ENCODE measurements at regions not wholly inside any gene's neighbourhood (a gene's known extent, or its start where the extent isn't known, plus 50 kb on each side); places are given as distances from the start of the nearest gene placed in this dataset.
"Not testable (repeated sequence)": the region's sequence is repeated elsewhere in the genome, so short reads cannot be mapped to it uniquely, and the experiment has no call there.

DNA sequence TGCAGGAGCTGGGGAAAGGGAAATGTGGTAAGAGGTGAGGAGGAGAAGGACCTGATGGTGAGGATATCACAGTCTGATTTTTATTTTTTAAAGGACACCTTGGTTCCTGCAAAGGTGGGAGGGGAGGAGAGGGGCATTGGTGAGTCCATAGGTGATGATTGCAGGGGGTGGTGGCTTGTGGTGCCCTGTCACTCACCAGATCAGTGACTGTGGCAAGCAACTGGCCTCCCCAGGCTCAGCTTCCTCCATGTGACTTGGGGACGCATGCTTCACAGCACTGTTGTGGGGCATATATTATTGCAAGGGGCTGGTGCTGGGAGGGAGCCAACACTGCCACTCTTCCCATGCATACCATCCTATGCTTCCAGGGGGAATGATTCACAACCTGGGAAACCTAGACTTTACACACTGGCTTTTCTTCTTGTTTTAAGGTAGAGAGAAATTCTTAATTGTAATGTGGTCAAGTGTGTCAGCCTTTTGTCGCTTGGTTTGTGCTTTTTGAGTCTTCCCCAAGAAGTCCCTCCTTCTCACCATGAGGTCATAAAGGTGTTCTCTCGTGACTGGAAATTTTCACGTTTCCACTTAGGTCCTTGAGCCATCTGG lies 106.8 kb upstream of the PLGLB2 start:
- peak; percentile 32; the same call in 1 of the 2 replicates for TF ChIP-seq ZNF623 (tag by site-specific recombination; IDR thresholded peaks at IDR 0.05)
- H3K36me3 ChIP-seq (ENCODE audit: control insufficient read depth in 2 of 2, insufficient read depth in 1 of 2, low read length in 2 of 2); POLR2A ChIA-PET; H3K4me3 ChIP-seq (ENCODE audit: low read depth, low read length); H3K9me3 ChIP-seq (ENCODE audit: control insufficient read depth, insufficient read depth, low read depth, low read length); H3K27ac ChIP-seq (ENCODE audit: extremely low read depth, low read depth, low read length); CTCF ChIA-PET; H3K4me1 ChIP-seq (ENCODE audit: control insufficient read depth, insufficient read depth, low read length): not testable (repeated sequence)

GRCh38 chr2:87643165-87643564 lies 104.7 kb upstream of the PLGLB2 start:
- POLR2A ChIA-PET; H3K4me3 ChIP-seq (ENCODE audit: low read depth, low read length); H3K36me3 ChIP-seq (ENCODE audit: control insufficient read depth in 2 of 2, insufficient read depth in 1 of 2, low read length in 2 of 2); CTCF ChIA-PET; H3K27ac ChIP-seq (ENCODE audit: extremely low read depth, low read depth, low read length); H3K9me3 ChIP-seq (ENCODE audit: control insufficient read depth, insufficient read depth, low read depth, low read length); H3K4me1 ChIP-seq (ENCODE audit: control insufficient read depth, insufficient read depth, low read length): not testable (repeated sequence)

DNA sequence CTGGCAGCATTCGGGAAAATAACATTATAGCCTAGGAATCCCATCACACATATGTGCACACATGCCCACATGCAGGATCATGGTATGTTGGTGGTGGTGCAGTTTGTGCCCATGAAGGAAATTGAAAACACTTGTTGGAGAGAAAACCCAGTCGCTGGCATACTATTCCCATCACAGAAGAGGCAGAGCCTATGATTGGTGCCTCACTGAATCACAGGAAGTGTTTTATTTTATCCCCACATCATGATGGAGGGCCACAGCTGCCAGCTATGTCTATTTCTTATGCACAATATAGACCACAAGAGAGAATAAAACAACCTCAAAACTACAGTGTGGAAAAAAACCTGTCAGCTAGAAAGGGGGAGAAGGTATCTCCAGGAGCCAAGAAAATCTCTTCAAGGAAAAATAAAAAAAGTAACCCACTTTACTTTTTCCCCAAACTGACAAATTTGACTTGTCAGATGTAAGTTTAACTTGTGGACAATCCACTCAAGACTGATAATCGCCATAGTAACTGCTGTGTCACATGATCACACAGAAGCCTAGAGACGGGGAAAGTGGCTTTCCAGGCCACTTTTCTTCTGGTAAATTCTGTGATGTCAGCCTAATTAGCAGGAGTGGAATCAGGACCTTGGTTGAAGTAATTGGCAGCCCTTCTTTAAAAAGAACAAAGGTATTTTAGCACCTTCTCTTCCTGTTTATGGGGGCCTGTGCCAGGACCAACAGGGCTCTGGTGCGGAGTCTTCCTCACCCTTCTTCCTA lies 100.0 kb upstream of the PLGLB2 start:
- H3K27ac ChIP-seq (ENCODE audit: extremely low read depth, low read depth, low read length); H3K4me1 ChIP-seq (ENCODE audit: control insufficient read depth, insufficient read depth, low read length); H3K4me3 ChIP-seq (ENCODE audit: low read depth, low read length); CTCF ChIA-PET; POLR2A ChIA-PET; H3K9me3 ChIP-seq (ENCODE audit: control insufficient read depth, insufficient read depth, low read depth, low read length); H3K36me3 ChIP-seq (ENCODE audit: control insufficient read depth in 2 of 2, insufficient read depth in 1 of 2, low read length in 2 of 2): not testable (repeated sequence)

DNA sequence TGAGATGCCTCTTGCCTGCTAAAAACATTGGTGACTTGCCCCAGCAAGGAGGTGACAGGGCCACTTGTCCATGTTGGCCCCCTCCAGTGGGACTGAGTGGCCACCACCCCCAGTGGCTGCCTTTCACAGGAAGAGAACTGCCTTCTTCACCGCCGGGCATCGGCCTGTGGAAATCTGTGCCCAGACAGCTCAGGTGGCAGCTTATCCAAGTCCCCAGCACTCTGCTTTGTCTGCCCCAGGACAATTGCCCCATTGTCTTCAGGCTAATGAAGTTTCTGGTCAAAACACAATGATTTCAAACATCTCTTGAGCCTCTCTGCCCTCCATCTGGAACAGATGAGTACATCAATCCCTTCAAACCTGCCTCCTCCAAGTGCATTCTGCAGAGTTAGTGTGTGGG lies 99.1 kb upstream of the PLGLB2 start:
- H3K36me3 ChIP-seq (ENCODE audit: control insufficient read depth in 2 of 2, insufficient read depth in 1 of 2, low read length in 2 of 2); H3K9me3 ChIP-seq (ENCODE audit: control insufficient read depth, insufficient read depth, low read depth, low read length); H3K27ac ChIP-seq (ENCODE audit: extremely low read depth, low read depth, low read length); H3K4me1 ChIP-seq (ENCODE audit: control insufficient read depth, insufficient read depth, low read length); CTCF ChIA-PET; H3K4me3 ChIP-seq (ENCODE audit: low read depth, low read length); POLR2A ChIA-PET: not testable (repeated sequence)

- CTCF ChIA-PET; H3K4me3 ChIP-seq (ENCODE audit: low read depth, low read length); H3K36me3 ChIP-seq (ENCODE audit: control insufficient read depth in 2 of 2, insufficient read depth in 1 of 2, low read length in 2 of 2); H3K27ac ChIP-seq (ENCODE audit: extremely low read depth, low read depth, low read length); POLR2A ChIA-PET; H3K4me1 ChIP-seq (ENCODE audit: control insufficient read depth, insufficient read depth, low read length); H3K9me3 ChIP-seq (ENCODE audit: control insufficient read depth, insufficient read depth, low read depth, low read length): not testable (repeated sequence)
Observed at GRCh38 chr2:87649871-87650270, 98.0 kb upstream of the PLGLB2 start.

- CTCF ChIA-PET; H3K36me3 ChIP-seq (ENCODE audit: control insufficient read depth in 2 of 2, insufficient read depth in 1 of 2, low read length in 2 of 2); H3K27ac ChIP-seq (ENCODE audit: extremely low read depth, low read depth, low read length); H3K4me3 ChIP-seq (ENCODE audit: low read depth, low read length); H3K4me1 ChIP-seq (ENCODE audit: control insufficient read depth, insufficient read depth, low read length); POLR2A ChIA-PET; H3K9me3 ChIP-seq (ENCODE audit: control insufficient read depth, insufficient read depth, low read depth, low read length): not testable (repeated sequence)
Observed at GRCh38 chr2:87650837-87651236, 97.0 kb upstream of the PLGLB2 start.

DNA sequence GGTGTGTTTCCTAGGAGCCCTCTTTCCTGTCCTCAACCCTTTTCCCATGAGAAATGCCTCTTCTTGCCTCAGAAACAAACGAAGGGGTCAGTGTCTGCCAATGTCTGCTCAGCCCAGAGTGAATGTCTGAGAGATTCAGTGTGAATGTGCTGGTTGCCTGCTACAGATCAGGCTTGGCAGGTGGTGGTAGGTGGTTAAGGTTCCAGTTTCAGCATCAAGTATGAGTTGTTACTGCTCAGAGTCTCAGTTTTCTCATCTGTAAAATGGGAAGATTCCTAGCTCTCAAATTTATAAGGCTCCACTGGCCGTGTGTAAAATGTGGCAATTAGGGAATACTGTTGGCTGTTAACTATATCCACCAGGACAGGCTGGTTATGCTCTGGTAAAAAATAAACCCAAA lies 96.3 kb upstream of the PLGLB2 start:
- H3K4me3 ChIP-seq (ENCODE audit: low read depth, low read length); H3K4me1 ChIP-seq (ENCODE audit: control insufficient read depth, insufficient read depth, low read length); POLR2A ChIA-PET; H3K9me3 ChIP-seq (ENCODE audit: control insufficient read depth, insufficient read depth, low read depth, low read length); CTCF ChIA-PET; H3K36me3 ChIP-seq (ENCODE audit: control insufficient read depth in 2 of 2, insufficient read depth in 1 of 2, low read length in 2 of 2); H3K27ac ChIP-seq (ENCODE audit: extremely low read depth, low read depth, low read length): not testable (repeated sequence)

DNA sequence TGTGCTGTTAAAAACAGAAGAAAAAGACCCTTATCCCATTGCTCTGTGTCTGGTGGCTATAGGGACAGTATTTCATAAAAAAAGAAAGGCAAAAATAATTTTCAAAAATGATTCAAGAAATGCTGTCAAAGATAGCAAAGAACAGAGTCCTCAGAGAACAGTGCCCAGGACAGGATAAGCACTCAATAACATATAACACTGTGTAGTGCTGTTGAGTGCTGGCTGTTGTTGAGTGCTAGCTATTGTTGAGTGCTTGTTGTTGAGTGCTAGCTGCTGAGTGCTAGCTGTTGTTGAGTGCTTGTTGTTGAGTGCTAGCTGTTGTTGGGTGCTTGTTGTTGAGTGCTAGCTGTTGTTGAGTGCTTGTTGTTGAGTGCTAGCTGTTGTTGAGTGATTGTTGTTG lies 94.5 kb upstream of the PLGLB2 start:
- H3K36me3 ChIP-seq (ENCODE audit: control insufficient read depth in 2 of 2, insufficient read depth in 1 of 2, low read length in 2 of 2); CTCF ChIA-PET; H3K9me3 ChIP-seq (ENCODE audit: control insufficient read depth, insufficient read depth, low read depth, low read length); H3K4me1 ChIP-seq (ENCODE audit: control insufficient read depth, insufficient read depth, low read length); POLR2A ChIA-PET; H3K4me3 ChIP-seq (ENCODE audit: low read depth, low read length); H3K27ac ChIP-seq (ENCODE audit: extremely low read depth, low read depth, low read length): not testable (repeated sequence)

- H3K36me3 ChIP-seq (ENCODE audit: control insufficient read depth in 2 of 2, insufficient read depth in 1 of 2, low read length in 2 of 2); CTCF ChIA-PET; H3K4me3 ChIP-seq (ENCODE audit: low read depth, low read length); H3K9me3 ChIP-seq (ENCODE audit: control insufficient read depth, insufficient read depth, low read depth, low read length); H3K4me1 ChIP-seq (ENCODE audit: control insufficient read depth, insufficient read depth, low read length); POLR2A ChIA-PET: not testable (repeated sequence)
- 0 out of 2 replicates have a peak overlapping the region, but pooled peaks have one; percentile 16 for H3K27ac ChIP-seq (ENCODE audit: extremely low read depth, low read depth, low read length)
Observed at GRCh38 chr2:87654136-87654814, 93.6 kb upstream of the PLGLB2 start.

- H3K9me3 ChIP-seq (ENCODE audit: control insufficient read depth, insufficient read depth, low read depth, low read length); POLR2A ChIA-PET; H3K36me3 ChIP-seq (ENCODE audit: control insufficient read depth in 2 of 2, insufficient read depth in 1 of 2, low read length in 2 of 2); H3K4me3 ChIP-seq (ENCODE audit: low read depth, low read length); H3K27ac ChIP-seq (ENCODE audit: extremely low read depth, low read depth, low read length); H3K4me1 ChIP-seq (ENCODE audit: control insufficient read depth, insufficient read depth, low read length); CTCF ChIA-PET: not testable (repeated sequence)
Observed at GRCh38 chr2:87657915-87658314, 90.0 kb upstream of the PLGLB2 start.

- H3K27ac ChIP-seq (ENCODE audit: extremely low read depth, low read depth, low read length); H3K4me3 ChIP-seq (ENCODE audit: low read depth, low read length); CTCF ChIA-PET; POLR2A ChIA-PET; H3K36me3 ChIP-seq (ENCODE audit: control insufficient read depth in 2 of 2, insufficient read depth in 1 of 2, low read length in 2 of 2); H3K9me3 ChIP-seq (ENCODE audit: control insufficient read depth, insufficient read depth, low read depth, low read length); H3K4me1 ChIP-seq (ENCODE audit: control insufficient read depth, insufficient read depth, low read length): not testable (repeated sequence)
Observed at GRCh38 chr2:87658357-87658756, 89.5 kb upstream of the PLGLB2 start.
